Inferior parietal cortex (tissue), 1 donor: ENCODE measurements at regions not wholly inside any gene's neighbourhood (a gene's known extent, or its start where the extent isn't known, plus 50 kb on each side); places are given as distances from the start of the nearest gene placed in this dataset.

Experiments used
- DNase-seq: peaks from one replicate; pipeline ENCODE4 v3.0.0-alpha.2; 2016; ENCODE audit errors: extremely low spot score

GRCh38 chr9:75612754-75613153, 277.7 kb upstream of the PCSK5 start:
- no peak for DNase-seq

GRCh38 chr9:75615284-75615683, 275.2 kb upstream of the PCSK5 start:
- DNase-seq = no peak

DNA sequence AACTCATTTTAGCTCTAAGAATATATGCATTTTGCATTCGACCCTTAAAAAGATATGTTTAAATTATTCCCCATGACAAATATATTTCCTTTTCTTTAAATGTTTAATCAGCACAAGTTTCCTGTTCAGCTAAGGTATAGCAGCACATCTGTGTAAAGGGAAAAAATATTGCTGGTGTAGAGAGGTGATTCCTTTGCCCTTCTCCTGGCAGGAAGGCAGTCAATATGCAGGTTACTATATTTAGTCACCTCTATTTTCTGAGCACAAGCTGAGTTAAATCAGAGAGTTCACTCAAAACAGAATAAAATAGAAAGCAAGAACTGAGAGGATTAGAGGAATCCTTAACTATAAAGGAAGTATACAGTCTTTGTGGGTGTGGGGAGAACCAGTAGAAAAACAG, 274.4 kb upstream of the PCSK5 start:
- no peak for DNase-seq

DNA sequence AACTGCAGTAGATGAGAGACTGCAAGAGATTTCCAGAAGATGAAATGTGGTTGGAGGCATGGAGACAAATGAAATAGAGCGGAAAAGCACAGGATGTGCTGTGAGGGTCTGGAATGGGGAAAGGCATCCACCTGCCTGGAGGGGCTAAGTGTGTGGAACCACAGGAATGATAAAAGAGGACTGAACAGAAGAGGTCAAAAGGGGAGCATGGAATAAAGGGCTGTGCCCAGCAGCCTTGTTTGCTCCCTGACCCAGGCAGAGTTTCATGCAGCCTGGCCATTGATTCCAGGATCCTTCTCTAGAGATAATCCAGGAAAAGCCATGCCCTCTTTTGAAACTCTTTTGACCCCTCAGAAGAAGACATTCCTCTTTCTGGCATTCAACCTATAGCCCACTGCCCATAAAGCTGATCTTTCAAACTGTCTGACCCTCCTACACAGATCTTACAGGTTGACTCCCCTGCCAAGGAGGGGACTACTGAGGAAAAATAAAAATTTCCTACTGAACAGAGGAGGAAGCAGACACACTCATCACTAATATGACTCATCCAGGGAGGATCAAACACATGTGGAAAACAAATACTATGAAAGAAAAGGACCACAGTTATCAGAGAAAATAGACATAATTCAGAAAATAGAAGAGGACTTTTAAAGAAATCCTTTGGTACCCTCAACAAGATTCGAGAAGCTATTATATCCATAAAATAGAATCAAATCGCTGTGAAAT, 273.5 kb upstream of the PCSK5 start:
- DNase-seq = no peak

- no peak for DNase-seq
These were observed 267.0 kb upstream of the PCSK5 start for GRCh38 chr9:75623462-75623861.

DNA sequence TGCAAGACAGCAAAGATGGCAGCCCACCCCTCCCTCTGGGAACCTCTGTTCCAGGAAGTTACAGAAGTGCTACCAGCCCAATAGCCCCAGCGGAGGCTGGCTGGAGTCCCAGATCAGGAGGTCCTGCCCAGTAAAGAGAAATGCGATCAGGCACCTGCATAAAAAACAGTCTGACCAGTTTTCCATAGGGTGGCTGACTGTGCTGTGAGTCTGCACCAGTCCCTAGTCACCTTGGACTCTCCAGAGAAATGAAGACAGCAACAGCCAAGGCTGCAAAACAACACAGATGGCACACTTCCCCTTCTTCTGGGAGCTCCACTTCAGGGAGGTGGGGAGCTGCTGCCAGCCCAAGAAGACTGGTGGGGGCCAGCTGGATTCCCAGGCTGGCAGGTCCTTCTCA, 265.5 kb upstream of the PCSK5 start:
- DNase-seq = no peak

DNA sequence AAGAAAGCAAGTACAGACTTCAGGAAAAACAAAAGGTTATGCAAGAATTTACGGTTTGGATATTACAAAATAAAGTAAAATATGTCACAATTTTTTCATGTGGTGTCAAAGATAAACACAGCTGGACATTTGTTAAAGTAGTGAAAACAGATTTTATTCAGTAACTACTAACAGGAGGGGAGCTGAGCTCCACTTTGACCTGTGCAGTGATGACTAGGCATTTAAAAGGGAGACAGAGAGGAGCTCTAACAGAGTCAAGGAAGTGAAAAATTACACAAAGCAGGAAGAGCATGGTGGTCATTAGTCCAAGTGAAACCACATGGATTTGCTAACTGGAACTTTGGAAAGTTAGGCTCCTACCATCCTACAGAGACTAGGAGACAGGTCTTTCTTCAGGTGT, 263.6 kb upstream of the PCSK5 start:
- no peak for DNase-seq

DNA sequence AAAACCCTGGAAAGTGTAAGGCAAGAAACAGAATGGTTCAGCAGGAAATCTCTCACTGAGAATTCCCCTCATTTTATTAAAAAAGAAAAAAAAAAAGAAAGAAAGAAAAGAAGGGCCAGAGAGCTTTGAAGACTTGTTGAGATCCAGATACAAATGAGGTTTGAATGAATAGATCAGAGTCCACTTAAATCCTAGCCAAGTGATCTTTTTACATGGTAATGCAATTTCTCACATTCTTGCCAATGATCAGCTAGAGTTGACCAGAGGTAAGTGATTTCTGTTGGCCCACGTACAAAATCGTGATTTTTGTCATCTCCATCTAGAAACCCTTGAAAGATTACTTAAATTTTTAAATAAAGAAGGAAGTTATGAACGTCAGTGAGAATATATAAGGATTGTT, 261.5 kb upstream of the PCSK5 start:
- no peak for DNase-seq

DNA sequence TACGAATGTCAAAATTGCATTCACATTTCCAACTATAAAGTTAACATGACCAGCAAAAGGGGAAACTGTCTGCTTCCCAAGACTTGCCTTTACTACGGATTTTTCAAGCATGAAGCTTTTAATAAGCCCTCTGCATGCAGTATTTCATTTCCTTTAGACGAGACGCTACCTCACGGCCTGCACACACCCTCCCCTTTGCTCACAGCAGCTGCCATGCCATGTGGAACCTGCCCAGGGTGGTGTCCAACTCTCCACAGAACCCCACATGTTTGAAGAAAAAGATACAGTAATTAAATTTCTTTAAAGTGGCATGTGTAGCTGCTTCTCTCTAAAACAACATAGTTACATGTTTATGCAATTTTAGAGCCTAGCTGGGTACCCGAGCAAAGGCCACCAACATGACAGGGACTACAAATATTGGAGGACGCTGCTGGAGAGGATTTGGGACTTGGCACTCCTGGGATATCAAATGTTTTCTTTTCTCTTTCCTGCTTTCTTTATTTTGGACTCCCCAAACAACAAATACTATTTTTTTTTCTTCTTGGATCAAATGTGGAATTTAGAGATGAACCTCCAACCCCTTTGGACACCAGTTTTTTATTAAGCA, 256.9 kb upstream of the PCSK5 start:
- DNase-seq = no peak

- no peak for DNase-seq
These were observed 253.9 kb upstream of the PCSK5 start for GRCh38 chr9:75636427-75637045.

- DNase-seq = no peak
These were observed 250.4 kb upstream of the PCSK5 start for GRCh38 chr9:75639971-75640610.

GRCh38 chr9:75642522-75642921, 248.0 kb upstream of the PCSK5 start:
- DNase-seq = no peak

DNA sequence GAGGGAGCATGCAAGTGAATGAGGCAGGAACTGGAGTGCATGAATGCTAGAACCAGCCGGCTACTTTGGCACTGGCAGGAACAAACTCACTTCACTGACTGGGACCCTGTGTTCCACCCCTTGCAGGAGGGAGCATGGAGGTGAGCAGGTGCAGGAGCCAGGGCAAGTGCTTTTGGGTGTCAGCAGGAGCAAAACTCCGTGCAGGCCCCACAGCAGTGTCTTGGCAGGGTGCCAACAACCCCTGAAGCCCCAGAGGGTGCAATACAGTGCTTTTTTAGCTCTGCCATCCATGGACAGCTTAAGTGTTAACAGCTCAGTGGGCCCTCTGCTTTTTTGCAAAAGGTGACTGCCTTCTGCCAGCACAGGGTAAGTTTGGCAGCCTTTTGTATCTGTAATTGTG, 245.8 kb upstream of the PCSK5 start:
- no peak for DNase-seq

DNA sequence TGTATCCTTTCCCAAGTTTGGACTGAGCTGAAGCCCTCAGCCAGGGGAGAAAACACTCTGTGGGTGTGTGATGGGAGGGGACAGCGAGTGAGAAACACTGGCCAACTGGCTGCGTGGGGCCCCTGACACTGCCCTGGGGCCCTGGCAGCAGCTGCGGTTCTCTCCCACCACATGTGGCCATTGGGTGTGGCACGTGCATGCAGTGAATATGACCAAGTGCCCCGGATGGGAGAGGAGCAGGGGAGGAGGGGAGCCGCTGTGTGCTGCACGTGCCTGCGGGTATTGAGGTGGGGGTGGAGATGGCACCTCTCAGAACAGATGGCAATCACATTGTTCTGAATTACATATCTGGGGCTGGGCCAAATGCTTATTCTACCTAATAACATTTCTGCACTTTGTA, 242.4 kb upstream of the PCSK5 start:
- no peak for DNase-seq

GRCh38 chr9:75649060-75649459, 241.4 kb upstream of the PCSK5 start:
- DNase-seq = no peak

GRCh38 chr9:75651709-75652108, 238.8 kb upstream of the PCSK5 start:
- no peak for DNase-seq

DNA sequence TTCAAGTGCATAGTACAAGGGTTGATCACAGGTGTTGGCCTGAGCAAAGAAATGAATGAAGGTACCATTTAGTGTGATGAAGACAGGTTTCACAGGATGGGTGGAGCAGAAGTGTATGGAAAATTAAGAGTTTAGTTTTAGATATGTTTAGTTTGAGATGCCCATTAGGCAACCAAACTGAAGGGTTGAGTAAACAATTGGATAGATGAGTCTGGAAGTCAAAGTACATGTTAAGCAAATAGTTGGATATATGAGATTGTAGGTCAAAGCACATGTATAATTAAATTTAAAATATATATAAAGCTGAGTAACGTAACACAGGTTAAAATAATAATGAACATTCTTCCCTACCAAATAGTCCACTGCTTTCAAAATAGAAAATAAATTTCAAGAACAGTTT, 237.1 kb upstream of the PCSK5 start:
- DNase-seq = no peak

DNA sequence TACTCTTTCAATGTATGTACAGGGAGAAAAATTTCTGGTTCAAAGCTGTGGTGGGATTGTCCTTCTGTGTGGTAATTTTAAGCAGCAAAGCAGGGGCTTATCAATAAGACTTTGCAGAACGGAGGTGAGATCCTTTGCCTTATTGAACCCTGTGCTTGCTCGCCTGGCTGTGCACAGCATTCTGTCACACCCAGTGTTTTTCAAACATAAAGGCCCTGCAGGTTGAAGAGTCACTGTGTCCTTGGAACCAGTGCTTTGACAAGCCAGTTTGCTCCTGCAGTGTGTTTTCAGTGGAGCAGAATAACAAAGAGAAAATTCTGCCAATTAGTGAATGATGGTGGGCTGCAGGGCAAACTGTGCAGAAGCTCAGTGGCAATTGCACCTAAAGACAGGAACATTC, 236.7 kb upstream of the PCSK5 start:
- DNase-seq = no peak

DNA sequence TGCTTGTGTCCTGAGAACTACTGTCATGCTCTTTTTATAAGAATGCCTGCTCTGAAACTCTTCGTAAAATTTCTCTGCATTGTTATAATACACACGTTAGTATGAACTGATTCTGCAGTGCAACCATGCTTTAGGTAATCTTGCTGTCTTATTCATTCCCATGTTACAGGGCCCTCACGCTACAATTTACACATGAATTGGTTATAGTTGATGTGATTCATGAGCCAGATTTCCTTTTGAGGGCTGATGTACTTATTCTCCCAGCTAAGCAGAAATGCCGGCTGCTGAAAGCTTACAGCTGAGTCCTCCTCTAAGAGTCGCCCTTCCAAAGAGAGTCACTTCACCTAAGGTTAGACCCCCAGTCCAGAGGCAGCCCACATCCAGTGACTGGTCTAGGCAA, 233.5 kb upstream of the PCSK5 start:
- no peak for DNase-seq

GRCh38 chr9:75658301-75658905, 232.1 kb upstream of the PCSK5 start:
- DNase-seq = no peak

DNA sequence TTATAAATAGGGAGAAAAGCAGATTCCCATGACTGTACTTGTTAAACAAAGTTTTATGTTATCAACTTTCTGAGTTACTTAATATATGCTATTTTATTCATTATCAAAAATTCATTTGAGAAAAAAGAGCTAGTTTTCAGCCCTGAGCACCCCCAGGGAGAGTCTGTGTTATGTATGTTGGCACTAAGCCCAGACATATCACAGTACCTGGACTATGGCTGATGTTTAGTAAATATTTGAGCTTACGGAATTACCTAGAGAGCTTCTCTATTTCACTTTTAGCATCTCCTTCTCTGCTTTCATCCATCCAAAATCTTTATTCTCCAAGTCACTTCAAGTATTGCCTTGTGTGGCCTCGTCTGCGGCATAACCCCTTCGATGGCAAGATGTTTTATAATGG, 225.9 kb upstream of the PCSK5 start:
- DNase-seq = no peak

DNA sequence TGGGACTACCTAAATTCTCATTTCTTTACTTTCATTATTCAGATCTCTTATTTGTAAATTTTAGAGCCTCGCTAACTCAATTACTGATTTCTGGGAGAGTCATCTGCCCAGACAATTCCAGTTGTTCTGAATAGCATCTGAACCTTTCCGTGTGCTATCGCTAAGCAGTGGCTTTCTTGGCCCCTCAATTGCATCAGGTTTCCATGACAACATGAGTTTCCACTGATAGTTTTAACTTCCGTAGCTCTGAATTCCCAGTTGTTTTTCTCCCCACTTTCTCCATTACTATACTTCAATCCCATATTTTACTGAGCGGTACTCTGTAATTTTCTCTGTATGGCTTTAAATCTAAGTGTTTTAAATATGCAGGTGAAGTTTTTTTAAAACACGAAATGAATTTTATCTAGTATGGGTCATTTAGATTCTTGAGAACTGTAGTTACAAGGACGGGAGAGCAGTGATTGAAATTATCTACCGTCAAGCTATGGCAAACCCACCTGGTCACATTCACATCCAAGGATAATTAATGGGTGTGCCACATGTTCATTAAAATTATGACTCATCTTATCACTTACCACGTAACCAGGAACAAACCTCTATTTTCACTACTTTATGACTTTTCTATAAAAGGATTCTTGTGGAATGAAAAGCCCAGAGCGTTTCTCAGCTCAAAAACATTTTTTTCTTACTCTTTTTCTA, 223.5 kb upstream of the PCSK5 start:
- DNase-seq = no peak
